ENCODE measurements at regions not wholly inside any gene's neighbourhood (a gene's known extent, or its start where the extent isn't known, plus 50 kb on each side); places are given as distances from the start of the nearest gene placed in this dataset.

- DNase-seq = no peak
- Histone ChIP-seq H3K9me2 (replicated peaks; ENCODE audit: insufficient read depth, low read length) (no peaks in the 10 kb centered on the region), H3K9me3 (replicated peaks; ENCODE audit: insufficient read depth, low read length) (no peaks in the 10 kb centered on the region), H2AFZ (ENCODE audit: low read length) (no peak overlapping the region), H3F3A (ENCODE audit: insufficient read depth, low read length) (no peaks in the 10 kb centered on the region), H3K36me3 (replicated peaks; ENCODE audit: insufficient read depth, low read length) (no peaks in the 10 kb centered on the region), H3K27ac (ENCODE audit: low read length) (no peak overlapping the region), H3K4me3 (ENCODE audit: low read length) (no peak overlapping the region), H4K20me1 (ENCODE audit: insufficient read depth, low read length) (no peaks in the 10 kb centered on the region), H3K27me3 (replicated peaks; ENCODE audit: insufficient read depth, low read length) (no peaks in the 10 kb centered on the region), H3K9ac (ENCODE audit: low read length) (no peak overlapping the region), H3K4me2 (ENCODE audit: low read depth, low read length) (no peak overlapping the region), H3K79me2 (ENCODE audit: low read length) (no peaks in the 10 kb centered on the region), H3K4me1 (ENCODE audit: low read length) (peaks cover 12% of the 10 kb centered on the region; the same call in 1 of the 2 replicates)
- TF ChIP-seq CTCF (IDR thresholded peaks at IDR 0.05; ENCODE audit: low read length) = no peak
- no peak for TF ChIP-seq EZH2phosphoT487 (IDR thresholded peaks at IDR 0.05; ENCODE audit: low read length)
- no peak for TF ChIP-seq EZH2 (optimal IDR thresholded peaks at IDR 0.05; ENCODE audit: low read depth, low read length)
Measured at GRCh38 chr5:173778784-173779304, 109.3 kb upstream of the CPEB4 start.

- no peaks in the 10 kb centered on the region for H3K27me3 ChIP-seq (replicated peaks; ENCODE audit: insufficient read depth, low read length)
- no peaks in the 10 kb centered on the region for H3F3A ChIP-seq (ENCODE audit: insufficient read depth, low read length)
- no peaks in the 10 kb centered on the region for H3K9me3 ChIP-seq (replicated peaks; ENCODE audit: insufficient read depth, low read length)
- peaks cover 14% of the 10 kb centered on the region; the same call in 1 of the 2 replicates for H3K4me1 ChIP-seq (ENCODE audit: low read length)
- H3K4me2 ChIP-seq (ENCODE audit: low read depth, low read length) = no peak overlapping the region
- H3K9ac ChIP-seq (ENCODE audit: low read length) = no peak overlapping the region
- no peak overlapping the region for H3K27ac ChIP-seq (ENCODE audit: low read length)
- DNase-seq = no peak
- no peaks in the 10 kb centered on the region for H3K9me2 ChIP-seq (replicated peaks; ENCODE audit: insufficient read depth, low read length)
- H3K79me2 ChIP-seq (ENCODE audit: low read length) = no peaks in the 10 kb centered on the region
- H2AFZ ChIP-seq (ENCODE audit: low read length) = no peak overlapping the region
- no peaks in the 10 kb centered on the region for H4K20me1 ChIP-seq (ENCODE audit: insufficient read depth, low read length)
- H3K36me3 ChIP-seq (replicated peaks; ENCODE audit: insufficient read depth, low read length) = no peaks in the 10 kb centered on the region
- TF ChIP-seq EZH2 (optimal IDR thresholded peaks at IDR 0.05; ENCODE audit: low read depth, low read length) (no peak), EZH2phosphoT487 (IDR thresholded peaks at IDR 0.05; ENCODE audit: low read length) (no peak), CTCF (IDR thresholded peaks at IDR 0.05; ENCODE audit: low read length) (no peak)
- H3K4me3 ChIP-seq (ENCODE audit: low read length) = no peak overlapping the region
Measured at GRCh38 chr5:173780235-173781234, 107.6 kb upstream of the CPEB4 start.

GRCh38 chr5:173781432-173781815, 106.7 kb upstream of the CPEB4 start:
- no peak overlapping the region for H3K4me3 ChIP-seq (ENCODE audit: low read length)
- no peak overlapping the region for H3K4me2 ChIP-seq (ENCODE audit: low read depth, low read length)
- H4K20me1 ChIP-seq (ENCODE audit: insufficient read depth, low read length) = no peaks in the 10 kb centered on the region
- DNase-seq = no peak
- no peak overlapping the region for H2AFZ ChIP-seq (ENCODE audit: low read length)
- H3K79me2 ChIP-seq (ENCODE audit: low read length) = no peaks in the 10 kb centered on the region
- peaks cover 17% of the 10 kb centered on the region; the same call in 1 of the 2 replicates for H3K4me1 ChIP-seq (ENCODE audit: low read length)
- no peaks in the 10 kb centered on the region for H3K9me2 ChIP-seq (replicated peaks; ENCODE audit: insufficient read depth, low read length)
- H3K36me3 ChIP-seq (replicated peaks; ENCODE audit: insufficient read depth, low read length) = no peaks in the 10 kb centered on the region
- no peaks in the 10 kb centered on the region for H3F3A ChIP-seq (ENCODE audit: insufficient read depth, low read length)
- no peak overlapping the region for H3K27ac ChIP-seq (ENCODE audit: low read length)
- H3K27me3 ChIP-seq (replicated peaks; ENCODE audit: insufficient read depth, low read length) = no peaks in the 10 kb centered on the region
- no peak overlapping the region for H3K9ac ChIP-seq (ENCODE audit: low read length)
- H3K9me3 ChIP-seq (replicated peaks; ENCODE audit: insufficient read depth, low read length) = no peaks in the 10 kb centered on the region
- no peak for TF ChIP-seq CTCF (IDR thresholded peaks at IDR 0.05; ENCODE audit: low read length)
- TF ChIP-seq EZH2phosphoT487 (IDR thresholded peaks at IDR 0.05; ENCODE audit: low read length) = no peak
- TF ChIP-seq EZH2 (optimal IDR thresholded peaks at IDR 0.05; ENCODE audit: low read depth, low read length) = no peak
